GM20431 (cell line): ENCODE measurements at regions not wholly inside any gene's neighbourhood (a gene's known extent, or its start where the extent isn't known, plus 50 kb on each side); places are given as distances from the start of the nearest gene placed in this dataset.

ENCODE experiments used
- in situ Hi-C: fragments of 300-500 bp; cut with MseI, MboI; formaldehyde crosslinking; loops from one replicate; pipeline ENCODE4 v1.15.0; 2020; ENCODE audit warnings: low sequenced_read_pairs; ENCODE audit not compliant: unreplicated experiment

DNA sequence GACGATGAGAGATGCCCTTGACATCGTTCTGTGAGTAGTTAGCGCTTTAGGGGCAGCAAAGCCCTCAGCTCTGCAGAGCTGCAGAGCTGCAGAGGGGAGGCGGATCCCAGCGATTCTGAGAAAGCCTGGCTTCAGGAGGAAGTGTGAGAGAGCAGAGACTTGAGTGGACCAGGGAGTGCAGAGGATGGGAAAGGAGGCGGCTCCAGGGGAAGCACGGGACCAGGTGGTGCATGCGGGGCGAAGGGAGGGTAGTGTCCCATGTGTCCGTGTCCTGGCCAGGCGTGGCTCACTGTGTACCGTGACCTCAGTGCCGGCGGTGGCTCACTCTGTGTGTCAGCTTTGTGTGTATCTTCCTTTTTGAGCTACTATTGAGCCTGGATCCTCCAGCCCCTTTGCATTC is 250.8 kb upstream of the PITRM1 start:
- in situ Hi-C loops: no loop called here

- in situ Hi-C loops: no loop called here
Observed at GRCh38 chr10:3422282-3422681, 249.7 kb upstream of the PITRM1 start.

- in situ Hi-C loops: no loop called here
Observed at GRCh38 chr10:3421537-3422257, 249.1 kb upstream of the PITRM1 start.

DNA sequence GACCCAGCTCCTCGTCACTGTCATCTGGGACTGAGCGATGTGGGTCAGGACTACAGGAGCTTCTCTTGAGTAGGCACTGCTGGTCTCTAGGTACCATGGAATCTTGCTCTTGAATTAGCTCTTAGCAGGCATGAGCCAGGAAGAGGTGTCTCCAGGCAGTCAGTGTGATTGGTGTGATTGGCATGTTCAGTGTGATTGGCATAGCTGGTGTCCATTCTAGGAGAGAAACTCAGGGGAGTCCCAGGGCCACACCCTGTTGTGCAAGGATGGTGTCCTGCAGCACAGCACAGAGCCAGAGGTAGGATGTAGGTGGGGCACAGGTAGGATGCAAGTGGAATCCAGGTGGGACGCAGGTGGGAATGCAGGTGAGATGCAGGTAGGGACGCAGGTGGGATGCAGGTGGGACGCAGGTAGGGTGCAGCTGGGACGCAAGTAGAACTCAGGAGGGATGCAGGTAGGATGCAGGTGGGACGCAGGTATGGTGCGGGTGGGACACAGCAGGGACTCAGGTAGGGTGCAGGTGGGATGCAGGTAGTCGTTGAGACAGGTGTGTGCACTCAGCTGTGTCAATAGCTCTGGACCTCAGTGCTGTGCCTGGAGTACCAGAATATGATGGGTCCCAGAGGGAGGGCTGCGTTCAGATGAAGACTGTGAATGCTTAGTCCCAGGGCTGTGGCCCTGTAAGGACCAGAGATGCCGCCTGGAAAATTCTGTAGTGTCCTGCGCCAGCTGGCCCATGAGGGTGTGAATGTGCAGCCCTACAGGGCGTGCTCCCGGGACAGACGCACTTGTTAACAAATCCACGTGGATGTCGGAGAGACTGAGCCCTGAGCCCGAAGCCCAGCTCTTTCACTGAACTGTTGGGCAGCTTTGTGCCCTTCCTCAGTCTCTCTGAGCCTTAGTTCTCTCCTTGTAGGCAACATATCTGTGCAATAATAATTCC is 248.2 kb upstream of the PITRM1 start:
- in situ Hi-C loops: no loop called here

DNA sequence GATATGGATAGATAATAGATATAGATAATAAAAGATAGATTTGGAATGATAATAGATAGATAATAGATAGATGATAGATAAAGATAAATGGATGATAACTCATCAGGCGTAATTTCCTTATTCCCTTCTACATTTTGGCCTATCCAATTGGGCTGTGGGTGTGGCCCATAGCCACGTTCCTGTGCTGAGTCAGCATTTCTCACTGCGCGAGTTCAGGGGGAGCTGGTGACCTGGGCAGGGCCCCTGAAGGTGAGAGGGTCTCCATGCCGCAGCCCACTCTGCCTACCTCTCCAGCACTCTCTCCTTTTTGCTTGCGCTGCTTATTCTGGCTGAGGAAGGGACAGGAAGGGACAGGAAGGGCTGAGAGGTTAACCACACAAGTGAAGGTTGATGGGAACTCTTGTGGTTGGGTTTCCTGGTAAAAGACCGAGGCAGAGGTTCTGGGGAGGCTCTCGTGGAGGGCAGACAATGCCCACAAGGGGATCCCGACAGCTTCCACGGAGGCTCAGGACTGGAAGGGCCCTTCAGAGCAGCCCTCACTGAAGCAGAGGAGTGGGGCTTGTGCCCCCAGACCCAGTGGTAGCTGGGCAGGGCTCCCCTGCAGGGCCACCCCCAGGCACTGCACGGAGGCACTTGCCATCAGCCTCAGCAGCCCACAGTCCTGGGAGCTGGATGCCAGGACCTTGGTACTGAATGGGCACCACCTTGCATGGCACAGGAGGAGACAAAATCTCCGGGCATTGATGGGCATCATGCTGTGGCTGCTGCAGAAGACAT is 247.3 kb upstream of the PITRM1 start:
- in situ Hi-C loops: no loop called here

- in situ Hi-C loops: no loop called here
Observed at GRCh38 chr10:3418926-3419325, 246.3 kb upstream of the PITRM1 start.

DNA sequence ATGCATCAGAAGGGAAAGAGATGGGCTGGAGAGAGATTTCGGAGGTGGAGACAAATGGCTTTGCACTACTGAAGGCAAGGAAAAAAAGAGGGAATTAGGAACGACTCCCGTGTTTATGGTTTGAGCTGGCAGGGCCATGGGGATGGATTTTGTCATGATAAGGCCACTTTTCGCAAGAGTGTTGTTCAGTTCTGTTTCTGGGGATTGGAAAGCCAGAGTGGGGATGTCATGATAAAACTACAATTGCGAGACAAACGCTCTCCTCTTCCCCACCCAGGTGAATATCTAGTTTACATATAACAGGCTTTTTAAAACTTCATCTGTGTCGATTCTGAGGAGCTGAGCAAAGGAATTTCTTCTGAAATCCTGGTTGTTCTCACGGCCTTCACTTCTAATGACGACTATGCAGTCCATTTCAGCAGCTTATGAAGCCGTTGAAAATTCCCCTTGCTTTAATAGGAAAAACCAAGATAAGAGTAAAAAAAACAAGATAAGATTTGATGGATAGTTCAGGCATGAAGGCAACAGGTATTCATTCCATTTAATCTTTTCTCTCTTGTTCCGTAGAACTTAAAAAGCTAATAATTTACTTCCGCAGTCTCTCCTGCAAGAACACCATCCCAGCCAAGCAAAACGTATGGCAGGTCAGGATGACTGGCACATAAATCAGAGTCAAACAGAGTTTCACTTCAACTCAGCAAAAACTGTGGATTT is 245.6 kb upstream of the PITRM1 start:
- in situ Hi-C loops: no loop called here

DNA sequence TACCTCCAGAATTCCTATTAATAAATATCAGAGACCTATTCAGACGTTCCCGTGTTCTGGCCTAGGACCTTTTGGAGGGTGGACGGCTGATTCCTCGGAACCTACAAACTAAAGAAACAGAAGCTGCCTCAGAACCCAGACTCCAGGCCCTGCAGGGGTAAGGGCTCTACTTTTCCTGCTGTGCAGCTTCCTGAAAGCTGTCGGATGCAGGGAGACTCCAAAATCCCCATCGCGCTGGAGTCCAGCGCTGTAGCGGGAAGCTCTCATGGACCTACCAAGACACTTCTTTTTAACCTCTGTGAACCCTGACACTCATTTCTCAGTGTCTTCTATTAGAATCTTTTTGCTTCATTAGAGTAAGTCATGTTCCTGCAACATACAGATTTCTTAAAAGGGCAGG is 244.5 kb upstream of the PITRM1 start:
- in situ Hi-C loops: no loop called here

DNA sequence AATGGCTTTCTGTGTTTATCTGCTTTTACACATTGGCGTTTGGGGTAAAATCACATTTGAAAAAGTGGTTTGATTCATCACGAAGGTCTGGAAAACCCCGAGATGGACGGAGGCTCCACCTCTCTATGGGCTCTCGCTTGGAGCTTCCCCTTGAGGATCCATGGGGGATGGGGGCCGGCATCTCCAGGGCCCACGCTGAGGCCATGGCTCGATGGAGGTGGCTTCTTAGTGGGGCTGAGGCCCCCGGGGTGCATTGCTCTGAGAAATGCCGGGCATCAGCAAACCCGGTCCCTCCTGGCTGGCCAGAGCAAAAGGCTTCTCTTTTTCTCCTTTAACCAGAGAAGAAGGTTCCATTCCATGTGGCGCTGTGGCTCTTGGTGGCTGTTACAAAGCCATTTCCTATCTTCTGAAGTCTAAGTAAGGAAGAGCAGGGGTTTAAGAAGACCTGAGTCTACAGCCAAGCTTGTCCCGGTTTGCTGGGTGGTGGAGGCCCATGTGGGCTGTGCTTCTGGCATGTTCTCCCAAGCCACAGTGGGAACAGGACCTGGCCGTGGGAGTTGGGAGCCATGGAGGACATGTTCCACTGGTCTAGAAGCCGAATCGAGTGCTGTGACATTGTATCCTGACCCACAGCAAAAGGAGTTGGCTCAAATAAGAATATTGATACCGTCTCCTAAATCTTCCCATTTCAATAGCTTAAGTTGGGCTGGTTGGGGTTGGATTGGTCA is 243.5 kb upstream of the PITRM1 start:
- in situ Hi-C loops: no loop called here

DNA sequence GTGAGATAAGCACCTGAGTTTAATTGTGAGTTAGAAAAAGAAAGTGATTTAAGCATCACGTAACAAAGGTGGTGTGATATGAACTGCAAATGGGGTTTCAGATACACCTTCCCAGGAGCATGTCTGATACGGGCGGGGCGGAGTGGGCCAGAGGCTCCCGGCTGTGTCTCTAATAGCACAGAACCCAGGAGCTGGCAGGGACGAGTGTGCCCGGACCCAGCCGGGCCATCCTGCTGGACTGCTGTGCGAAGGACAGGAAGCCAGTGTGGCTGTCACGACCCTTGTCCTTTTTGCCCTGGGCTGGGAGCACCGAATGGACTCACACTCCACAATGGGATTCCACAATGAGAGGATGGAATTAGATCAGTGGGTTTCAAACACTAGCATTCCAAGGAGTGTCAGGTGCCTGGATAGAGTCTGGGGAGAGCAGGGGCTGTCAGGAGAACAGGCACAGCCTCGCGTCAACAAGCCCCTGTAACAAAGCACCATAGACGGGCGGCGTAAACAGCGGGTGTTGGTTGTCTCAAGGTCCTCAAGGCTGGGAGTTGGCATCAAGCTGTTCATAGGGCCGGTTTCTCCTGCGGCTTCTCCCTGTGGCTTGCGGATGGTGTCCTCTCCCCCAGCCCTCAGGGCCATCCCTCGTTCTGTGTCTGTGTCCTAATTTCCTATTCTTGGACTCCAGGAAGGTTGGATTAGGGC is 242.6 kb upstream of the PITRM1 start:
- in situ Hi-C loops: no loop called here

DNA sequence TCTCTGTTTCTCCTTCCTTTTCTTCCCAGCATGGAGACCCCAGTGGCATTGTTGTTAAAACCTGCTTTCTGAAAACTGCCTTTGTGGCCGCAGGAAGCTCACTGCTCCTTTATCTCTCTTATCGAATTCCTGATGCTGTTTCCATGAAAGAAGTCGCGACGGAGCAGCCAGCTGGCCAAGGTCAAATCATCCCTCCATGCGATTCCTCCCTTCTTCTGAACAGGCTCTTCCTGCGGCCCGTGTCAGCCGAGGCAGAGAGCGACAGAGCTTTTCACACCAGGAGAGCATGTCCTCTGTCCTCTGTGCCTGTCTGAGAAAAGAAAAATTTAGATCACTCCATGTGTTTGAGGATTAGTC is 242.1 kb upstream of the PITRM1 start:
- in situ Hi-C loops: no loop called here

GRCh38 chr10:3413937-3414666 is 241.5 kb upstream of the PITRM1 start:
- in situ Hi-C loops: no loop called here

DNA sequence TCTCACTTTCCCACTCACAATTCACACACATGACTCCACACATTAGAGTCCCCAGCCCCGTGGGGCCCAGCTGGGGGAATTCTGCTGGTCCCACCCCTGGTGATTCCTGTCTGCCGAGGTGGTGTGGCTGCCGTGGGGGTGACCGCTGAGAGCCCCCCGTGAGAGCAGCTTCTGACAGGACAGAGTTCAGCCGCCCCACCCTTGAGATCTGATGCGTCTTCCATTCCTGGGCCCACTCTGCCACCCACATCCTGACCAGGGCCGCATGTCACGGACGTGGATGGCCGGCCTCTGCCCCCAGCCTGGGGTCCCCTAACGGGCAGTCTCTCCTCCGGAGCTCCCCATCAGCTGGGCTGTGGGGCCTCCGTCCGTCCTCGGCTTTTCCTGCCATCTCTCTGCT is 240.1 kb upstream of the PITRM1 start:
- in situ Hi-C loops: no loop called here

DNA sequence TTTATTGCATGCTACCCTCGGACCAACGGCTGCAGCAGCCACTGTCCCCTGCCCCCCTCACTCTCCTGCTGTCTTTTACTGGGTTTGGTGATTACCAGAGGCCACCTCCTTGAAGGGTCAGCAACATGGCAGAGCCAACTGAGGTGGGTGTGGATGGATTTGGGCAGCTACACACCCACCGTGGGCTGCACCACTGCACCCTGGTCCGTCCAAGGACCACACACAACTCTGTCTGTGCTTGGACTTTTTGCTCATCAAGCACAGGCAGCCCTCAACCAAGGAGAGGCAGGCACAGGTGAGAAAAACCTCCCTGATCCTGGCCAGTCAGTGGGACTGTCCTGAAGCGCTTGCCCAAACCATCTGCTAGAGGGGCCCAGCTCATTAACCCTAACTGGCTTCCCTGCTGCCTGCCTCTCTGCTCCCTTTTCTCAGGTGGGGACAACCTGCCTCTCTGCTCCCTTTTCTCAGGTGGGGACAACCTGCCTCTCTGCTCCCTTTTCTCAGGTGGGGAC is 239.5 kb upstream of the PITRM1 start:
- in situ Hi-C loops: no loop called here

DNA sequence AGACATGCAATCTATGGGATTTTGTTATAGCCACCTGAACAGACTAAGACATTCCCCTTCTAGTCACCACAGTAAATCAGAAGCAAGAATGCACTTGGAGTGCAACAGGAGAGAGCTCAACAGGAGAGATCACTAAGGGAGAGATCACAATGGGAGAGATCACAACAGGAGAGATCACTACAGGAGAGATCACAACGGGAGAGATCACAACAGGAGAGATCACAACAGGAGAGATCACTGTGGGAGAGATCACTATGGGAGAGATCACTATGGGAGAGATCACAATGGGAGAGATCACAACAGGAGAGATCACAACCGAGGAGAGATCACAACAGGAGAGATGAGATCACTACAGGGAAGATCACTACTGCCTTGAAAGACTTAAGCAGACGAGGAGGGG is 238.5 kb upstream of the PITRM1 start:
- in situ Hi-C loops: no loop called here

DNA sequence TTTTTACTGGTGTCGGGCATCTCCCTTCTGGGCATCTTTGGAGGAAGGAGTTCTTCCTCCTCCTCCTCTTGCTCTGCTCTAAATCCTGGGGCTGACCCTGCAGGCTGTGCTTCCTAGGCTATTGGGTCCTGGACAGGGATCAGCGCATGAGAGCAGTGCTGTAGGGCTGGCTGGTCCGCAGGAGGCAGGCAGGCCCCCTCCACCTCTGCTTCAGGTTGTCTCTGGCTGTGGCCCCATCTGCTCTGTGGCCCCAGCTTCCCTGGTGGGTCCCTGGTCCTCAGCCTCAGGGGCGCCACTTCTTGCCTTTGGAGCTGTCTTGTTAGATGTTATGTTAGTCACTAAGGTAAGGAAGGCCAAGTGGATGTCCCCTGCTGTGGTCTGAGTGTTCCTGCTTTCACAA is 237.3 kb upstream of the PITRM1 start:
- in situ Hi-C loops: no loop called here

GRCh38 chr10:3408603-3409365 is 236.2 kb upstream of the PITRM1 start:
- in situ Hi-C loops: no loop called here
